GM12878 (cell line): ENCODE measurements at regions not wholly inside any gene's neighbourhood (a gene's known extent, or its start where the extent isn't known, plus 50 kb on each side); places are given as distances from the start of the nearest gene placed in this dataset.

Experiments
- CBX3 ChIP-seq: fragments of 200-600 bp; sonication (generic); IDR thresholded peaks from 2 replicates; pipeline ENCODE4 v1.6.1; 2016; ENCODE audit warnings: low read depth, borderline replicate concordance
- EP300 ChIP-seq, 2 experiments: fragments of 150-350 bp in 1 of 2; IDR thresholded peaks; 2 replicates each; pipeline ENCODE4 v1.6.1; 2011 to 2012; ENCODE audit warnings: low read depth in 2 of 2, low read length in 2 of 2, borderline replicate concordance in 1 of 2, improper control_type of control experiment in 1 of 2, inconsistent platforms in 1 of 2; ENCODE audit not compliant: control insufficient read depth in 1 of 2
- EZH2 ChIP-seq: IDR thresholded peaks from 2 replicates; pipeline ENCODE4 v1.6.1; 2012; ENCODE audit warnings: low read depth, mild to moderate bottlenecking, control low read depth, inconsistent platforms, low read length, borderline replicate concordance; ENCODE audit not compliant: control insufficient read depth
- GABPA ChIP-seq: IDR thresholded peaks from 2 replicates; pipeline ENCODE4 v1.6.1; 2014; ENCODE audit warnings: antibody characterized with exemption, low read depth, mild to moderate bottlenecking, inconsistent platforms
- HDAC6 ChIP-seq: fragments of 200-600 bp; sonication (generic); IDR thresholded peaks from one replicate; pipeline ENCODE4 v1.8.0; 2017; ENCODE audit warnings: antibody characterized with exemption; ENCODE audit not compliant: unreplicated experiment
- NR2C2 ChIP-seq: IDR thresholded peaks from 2 replicates; pipeline ENCODE4 v1.6.1; 2011; ENCODE audit warnings: borderline replicate concordance, low read depth; ENCODE audit not compliant: control insufficient read depth, insufficient read length
- POLR2A ChIP-seq: IDR thresholded peaks from 2 replicates; pipeline ENCODE4 v1.6.1; 2011; ENCODE audit warnings: low read depth, mild to moderate bottlenecking, low read length
- POLR2AphosphoS5 ChIP-seq: IDR thresholded peaks from 2 replicates; pipeline ENCODE4 v1.6.1; 2011; ENCODE audit warnings: mild to moderate bottlenecking, low read length, inconsistent platforms
- SRF ChIP-seq, 2 experiments: IDR thresholded peaks; 2 replicates each; pipeline ENCODE4 v1.6.1; 2011; ENCODE audit warnings: low read depth in 2 of 2, low read length in 2 of 2, mild to moderate bottlenecking in 1 of 2, moderate library complexity in 1 of 2
- TBL1XR1 ChIP-seq: IDR thresholded peaks from 2 replicates; pipeline ENCODE4 v1.6.1; 2012; ENCODE audit warnings: low read depth, low read length, improper control_type of control experiment

- TF ChIP-seq SRF (IDR thresholded peaks at IDR 0.05; ENCODE audit: low read depth in 2 of 2, low read length in 2 of 2) (no peak), CBX3 (no peak), GABPA (no peak), POLR2AphosphoS5 (no peak), EP300 (IDR thresholded peaks at IDR 0.05; ENCODE audit: borderline replicate concordance in 1 of 2, control insufficient read depth in 1 of 2, low read depth in 2 of 2, low read length in 2 of 2) (no peak), POLR2A (no peak), EZH2 (no peak), TBL1XR1 (no peak), HDAC6 (no peak), NR2C2 (no peak)
Observed at GRCh38 chr21:28074676-28075075, 918.0 kb downstream of the LTN1 start.
